ENCODE measurements at regions not wholly inside any gene's neighbourhood (a gene's known extent, or its start where the extent isn't known, plus 50 kb on each side); places are given as distances from the start of the nearest gene placed in this dataset.
"Not testable (repeated sequence)": the region's sequence is repeated elsewhere in the genome, so short reads cannot be mapped to it uniquely, and the experiment has no call there.

DNA sequence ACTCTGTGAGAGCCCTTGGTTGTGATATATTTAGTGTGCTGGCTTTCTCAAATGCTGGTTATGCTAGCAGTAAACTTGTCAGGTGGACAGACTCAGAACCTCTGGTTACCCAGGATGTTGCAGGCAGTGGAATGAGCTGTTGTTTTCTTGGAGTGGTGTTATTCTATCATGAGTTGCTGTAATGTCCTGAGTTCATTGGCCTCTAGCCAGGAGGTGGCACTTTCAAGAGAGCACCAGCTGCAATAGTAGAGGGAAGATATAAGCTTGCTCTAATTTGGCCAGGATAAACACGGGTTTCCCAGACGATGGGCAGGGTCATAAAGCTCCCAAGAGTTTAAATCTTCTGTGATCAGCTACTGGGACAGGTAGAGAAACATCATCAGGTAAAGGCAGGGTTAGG is 95.0 kb upstream of the UBQLN2 start:
- ChIA-PET CTCF (no interaction called here), POLR2A (no interaction called here), RAD21 (ENCODE audit: low non-redundant PET in 1 of 2, low total read pairs in 2 of 2, uncharacterized antibody in 2 of 2, unreplicated experiment in 2 of 2) (no interaction called here)
- H2AFZ ChIP-seq (ENCODE audit: low read depth, low read length, poor library complexity, severe bottlenecking): no peak overlapping the region
- ATAC-seq (no peak), DNase-seq (ENCODE audit: low read depth, low spot score) (no peak)
- no TSS peak for BruUV-seq (replicated peaks)
- H3K9me3 ChIP-seq (ENCODE audit: control insufficient read depth in 1 of 2, insufficient read depth in 1 of 2, low read depth in 1 of 2, low read length in 2 of 2): no peaks in the 10 kb centered on the region
- TF ChIP-seq EZH2phosphoT487 (IDR thresholded peaks at IDR 0.05; ENCODE audit: borderline replicate concordance) (no peak), YY1 (IDR thresholded peaks at IDR 0.05; ENCODE audit: extremely low read depth, insufficient replicate concordance, low read depth, low read length) (no peak), RAD21 (IDR thresholded peaks at IDR 0.05; ENCODE audit: low read depth) (no peak), SP1 (IDR thresholded peaks at IDR 0.05; ENCODE audit: low read depth) (no peak), EZH2 (IDR thresholded peaks at IDR 0.05) (no peak), CEBPB (IDR thresholded peaks at IDR 0.05; ENCODE audit: low read depth) (no peak), POLR2A (IDR thresholded peaks at IDR 0.05; ENCODE audit: borderline replicate concordance, extremely low read depth, insufficient read depth, insufficient read length) (no peak), POLR2AphosphoS5 (IDR thresholded peaks at IDR 0.05; ENCODE audit: low read depth, low read length) (no peak), ELF1 (IDR thresholded peaks at IDR 0.05; ENCODE audit: borderline replicate concordance, low read depth) (no peak), SIN3A (IDR thresholded peaks at IDR 0.05; ENCODE audit: low read depth) (no peak), CBX3 (IDR thresholded peaks at IDR 0.05; ENCODE audit: low read depth) (no peak), TCF7L2 (IDR thresholded peaks at IDR 0.05; ENCODE audit: borderline replicate concordance, extremely low read depth, insufficient read depth, insufficient read length) (no peak), ZNF274 (IDR thresholded peaks at IDR 0.05; ENCODE audit: low read depth, low read length) (no peak), REST (IDR thresholded peaks at IDR 0.05; ENCODE audit: low read depth) (no peak)
- TF ChIP-seq, protein P1, sequence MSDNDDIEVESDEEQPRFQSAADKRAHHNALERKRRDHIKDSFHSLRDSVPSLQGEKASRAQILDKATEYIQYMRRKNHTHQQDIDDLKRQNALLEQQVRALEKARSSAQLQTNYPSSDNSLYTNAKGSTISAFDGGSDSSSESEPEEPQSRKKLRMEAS (IDR thresholded peaks at IDR 0.05): no peak
- TF ChIP-seq, protein P2, sequence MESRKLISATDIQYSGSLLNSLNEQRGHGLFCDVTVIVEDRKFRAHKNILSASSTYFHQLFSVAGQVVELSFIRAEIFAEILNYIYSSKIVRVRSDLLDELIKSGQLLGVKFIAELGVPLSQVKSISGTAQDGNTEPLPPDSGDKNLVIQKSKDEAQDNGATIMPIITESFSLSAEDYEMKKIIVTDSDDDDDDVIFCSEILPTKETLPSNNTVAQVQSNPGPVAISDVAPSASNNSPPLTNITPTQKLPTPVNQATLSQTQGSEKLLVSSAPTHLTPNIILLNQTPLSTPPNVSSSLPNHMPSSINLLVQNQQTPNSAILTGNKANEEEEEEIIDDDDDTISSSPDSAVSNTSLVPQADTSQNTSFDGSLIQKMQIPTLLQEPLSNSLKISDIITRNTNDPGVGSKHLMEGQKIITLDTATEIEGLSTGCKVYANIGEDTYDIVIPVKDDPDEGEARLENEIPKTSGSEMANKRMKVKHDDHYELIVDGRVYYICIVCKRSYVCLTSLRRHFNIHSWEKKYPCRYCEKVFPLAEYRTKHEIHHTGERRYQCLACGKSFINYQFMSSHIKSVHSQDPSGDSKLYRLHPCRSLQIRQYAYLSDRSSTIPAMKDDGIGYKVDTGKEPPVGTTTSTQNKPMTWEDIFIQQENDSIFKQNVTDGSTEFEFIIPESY (IDR thresholded peaks at IDR 0.05; ENCODE audit: extremely low read depth, insufficient replicate concordance, low read length): no peak
- H3K4me1 ChIP-seq (ENCODE audit: control insufficient read depth in 1 of 2, insufficient read depth in 2 of 2, low read length in 2 of 2): no peaks in the 10 kb centered on the region
- no peak overlapping the region for H3K4me3 ChIP-seq (replicated peaks in 1 of 2; ENCODE audit: low read depth in 1 of 2, low read length in 2 of 2)
- H3K79me2 ChIP-seq (ENCODE audit: insufficient read depth, low read length): no peaks in the 10 kb centered on the region
- H4K20me1 ChIP-seq (ENCODE audit: insufficient read depth): no peaks in the 10 kb centered on the region
- no peaks in the 10 kb centered on the region for H3K27me3 ChIP-seq (ENCODE audit: insufficient read depth, low read length)
- H3K9me2 ChIP-seq (ENCODE audit: insufficient read depth): no peaks in the 10 kb centered on the region
- H3K9ac ChIP-seq (ENCODE audit: low read length): no peak overlapping the region
- no peaks in the 10 kb centered on the region for H3K36me3 ChIP-seq (ENCODE audit: control insufficient read depth in 1 of 2, insufficient read depth in 2 of 2, low read length in 2 of 2)
- intact Hi-C loops (cut with micrococcal nuclease): no loop called here
- H3K4me2 ChIP-seq (ENCODE audit: low read length): no peak overlapping the region
- H3K27ac ChIP-seq (ENCODE audit: low read depth, low read length): no peak overlapping the region

DNA sequence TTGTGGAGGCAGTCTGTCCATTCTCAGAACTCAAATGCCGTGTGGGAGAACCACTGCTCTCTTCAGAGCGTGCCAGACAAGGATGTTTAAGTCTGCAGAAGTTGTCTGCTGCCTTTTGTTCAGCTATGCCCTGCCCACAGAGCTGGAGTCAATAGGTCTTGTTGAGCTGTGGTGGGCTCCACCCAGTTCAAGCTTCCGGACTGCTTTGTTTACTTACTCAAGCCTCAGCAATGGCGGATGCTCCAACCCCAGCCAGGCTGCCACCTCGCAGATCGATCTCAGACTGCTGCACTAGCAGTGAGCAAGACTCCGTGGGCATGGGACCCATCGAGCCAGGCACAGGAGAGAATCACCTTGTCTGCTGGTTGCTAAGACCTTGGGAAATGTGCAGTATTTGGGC is 68.5 kb upstream of the UBQLN2 start:
- H3K27me3 ChIP-seq (ENCODE audit: insufficient read depth, low read length); ATAC-seq; DNase-seq (ENCODE audit: low read depth, low spot score); H3K27ac ChIP-seq (ENCODE audit: low read depth, low read length); H3K9ac ChIP-seq (ENCODE audit: low read length); H2AFZ ChIP-seq (ENCODE audit: low read depth, low read length, poor library complexity, severe bottlenecking); H3K4me3 ChIP-seq (replicated peaks in 1 of 2; ENCODE audit: low read depth in 1 of 2, low read length in 2 of 2); H3K4me2 ChIP-seq (ENCODE audit: low read length); H3K4me1 ChIP-seq (ENCODE audit: control insufficient read depth in 1 of 2, insufficient read depth in 2 of 2, low read length in 2 of 2); CTCF ChIA-PET; H3K9me2 ChIP-seq (ENCODE audit: insufficient read depth); RAD21 ChIA-PET (ENCODE audit: low non-redundant PET in 1 of 2, low total read pairs in 2 of 2, uncharacterized antibody in 2 of 2, unreplicated experiment in 2 of 2); POLR2A ChIA-PET; H3K9me3 ChIP-seq (ENCODE audit: control insufficient read depth in 1 of 2, insufficient read depth in 1 of 2, low read depth in 1 of 2, low read length in 2 of 2); H3K36me3 ChIP-seq (ENCODE audit: control insufficient read depth in 1 of 2, insufficient read depth in 2 of 2, low read length in 2 of 2); intact Hi-C loops (cut with micrococcal nuclease); BruUV-seq (replicated peaks); H3K79me2 ChIP-seq (ENCODE audit: insufficient read depth, low read length); H4K20me1 ChIP-seq (ENCODE audit: insufficient read depth): not testable (repeated sequence)

All from HCT116 (cell line).